HG02981 (cell line): ENCODE measurements at regions not wholly inside any gene's neighbourhood (a gene's known extent, or its start where the extent isn't known, plus 50 kb on each side); places are given as distances from the start of the nearest gene placed in this dataset.
A peak's percentile ranks its signal among the peaks of the same experiment; 100 is the strongest.
"Not testable (repeated sequence)": the region's sequence is repeated elsewhere in the genome, so short reads cannot be mapped to it uniquely, and the experiment has no call there.

Experiments
- ATAC-seq: cut with Tn5 transposase; IDR thresholded peaks from one replicate; pipeline ENCODE4 v1.9.1; 2021; ENCODE audit warnings: mild to moderate bottlenecking, moderate library complexity; ENCODE audit not compliant: unreplicated experiment

GRCh38 chr2:104904889-104905288 is 51.0 kb downstream of the POU3F3 start:
- ATAC-seq: no peak

- ATAC-seq: no peak
Measured at GRCh38 chr2:104909317-104909716, 55.4 kb downstream of the POU3F3 start.

- no peak for ATAC-seq
Measured at GRCh38 chr2:104914509-104914908, 60.6 kb downstream of the POU3F3 start.

- ATAC-seq: no peak
Measured at GRCh38 chr2:104915107-104915793, 61.3 kb downstream of the POU3F3 start.

- ATAC-seq: no peak
Measured at GRCh38 chr2:104919127-104919526, 65.2 kb downstream of the POU3F3 start.

GRCh38 chr2:104923665-104924064 is 69.8 kb downstream of the POU3F3 start:
- no peak for ATAC-seq

- ATAC-seq: no peak
Measured at GRCh38 chr2:104929663-104930062, 75.7 kb downstream of the POU3F3 start.

- ATAC-seq: no peak
Measured at GRCh38 chr2:104930732-104931131, 76.8 kb downstream of the POU3F3 start.

GRCh38 chr2:104932243-104932642 is 78.3 kb downstream of the POU3F3 start:
- ATAC-seq: no peak

GRCh38 chr2:104933151-104933917 is 79.4 kb downstream of the POU3F3 start:
- no peak for ATAC-seq

- ATAC-seq: no peak
Measured at GRCh38 chr2:104936527-104936926, 82.6 kb downstream of the POU3F3 start.

- peak; percentile 88 for ATAC-seq
Measured at GRCh38 chr2:104938231-104938941, 84.5 kb downstream of the POU3F3 start.

GRCh38 chr2:104939570-104940217 is 85.8 kb downstream of the POU3F3 start:
- no peak for ATAC-seq

- no peak for ATAC-seq
Measured at GRCh38 chr2:104944495-104944894, 90.6 kb downstream of the POU3F3 start.

- no peak for ATAC-seq
Measured at GRCh38 chr2:104945121-104945520, 91.2 kb downstream of the POU3F3 start.

GRCh38 chr2:104945866-104946265 is 92.0 kb downstream of the POU3F3 start:
- no peak for ATAC-seq

GRCh38 chr2:104947456-104947855 is 90.4 kb upstream of the MRPS9 start:
- not testable (repeated sequence) for ATAC-seq

GRCh38 chr2:104952976-104953375 is 84.9 kb upstream of the MRPS9 start:
- no peak for ATAC-seq

GRCh38 chr2:104965900-104966299 is 72.0 kb upstream of the MRPS9 start:
- no peak for ATAC-seq

- no peak for ATAC-seq
Measured at GRCh38 chr2:104969564-104969963, 68.3 kb upstream of the MRPS9 start.

GRCh38 chr2:104975371-104975770 is 62.5 kb upstream of the MRPS9 start:
- ATAC-seq: no peak
